Calu3 (cell line): ENCODE measurements at regions not wholly inside any gene's neighbourhood (a gene's known extent, or its start where the extent isn't known, plus 50 kb on each side); places are given as distances from the start of the nearest gene placed in this dataset.

ENCODE experiments used
- BruUV-seq: library from RNA; stranded (reverse); fragments of 400-500 nt; replicated peaks from 2 replicates; lab custom pipeline; 2021; lab: Mats Ljungman, UMichigan
- CTCF ChIA-PET: fragments of 300-600 bp; sonication (Branson Sonifier 250); formaldehyde crosslinking; loops from one replicate; lab custom pipeline; 2022; ENCODE audit warnings: antibody characterized with exemption; lab: Charles Lee
- DNase-seq: peaks from one replicate; pipeline ENCODE4 v3.0.0; 2022
- H3K27ac Mint-ChIP-seq: one replicate; pipeline ENCODE4 v1.8.0; 2022; ENCODE audit warnings: mixed read lengths; ENCODE audit not compliant: unreplicated experiment
- H3K27me3 Mint-ChIP-seq: one replicate; pipeline ENCODE4 v1.8.0; 2022; ENCODE audit warnings: mixed read lengths; ENCODE audit not compliant: unreplicated experiment
- H3K36me3 Mint-ChIP-seq: one replicate; pipeline ENCODE4 v1.8.0; 2022; ENCODE audit warnings: mild to moderate bottlenecking, moderate library complexity, mixed read lengths; ENCODE audit not compliant: insufficient read depth, unreplicated experiment
- H3K4me1 Mint-ChIP-seq: one replicate; pipeline ENCODE4 v1.8.0; 2022; ENCODE audit warnings: mild to moderate bottlenecking, low read depth, mixed read lengths; ENCODE audit not compliant: unreplicated experiment
- H3K4me3 Mint-ChIP-seq: one replicate; pipeline ENCODE4 v1.8.0; 2022; ENCODE audit warnings: mild to moderate bottlenecking, low read depth, moderate library complexity, mixed read lengths; ENCODE audit not compliant: unreplicated experiment
- H3K9me3 Mint-ChIP-seq: one replicate; pipeline ENCODE4 v1.8.0; 2022; ENCODE audit warnings: low read depth, mixed read lengths; ENCODE audit not compliant: unreplicated experiment
- intact Hi-C: fragments of 100-400 bp; cut with micrococcal nuclease; formaldehyde crosslinking; loops from one replicate; pipeline ENCODE4 v1.10.0; 2022; ENCODE audit not compliant: unreplicated experiment
- TF ChIP-seq, protein P1 (sequence below): fragments of 200-600 bp; IDR thresholded peaks from one replicate; pipeline ENCODE4 v1.8.0; 2022; ENCODE audit warnings: antibody characterized with exemption; ENCODE audit not compliant: unreplicated experiment

DNA sequence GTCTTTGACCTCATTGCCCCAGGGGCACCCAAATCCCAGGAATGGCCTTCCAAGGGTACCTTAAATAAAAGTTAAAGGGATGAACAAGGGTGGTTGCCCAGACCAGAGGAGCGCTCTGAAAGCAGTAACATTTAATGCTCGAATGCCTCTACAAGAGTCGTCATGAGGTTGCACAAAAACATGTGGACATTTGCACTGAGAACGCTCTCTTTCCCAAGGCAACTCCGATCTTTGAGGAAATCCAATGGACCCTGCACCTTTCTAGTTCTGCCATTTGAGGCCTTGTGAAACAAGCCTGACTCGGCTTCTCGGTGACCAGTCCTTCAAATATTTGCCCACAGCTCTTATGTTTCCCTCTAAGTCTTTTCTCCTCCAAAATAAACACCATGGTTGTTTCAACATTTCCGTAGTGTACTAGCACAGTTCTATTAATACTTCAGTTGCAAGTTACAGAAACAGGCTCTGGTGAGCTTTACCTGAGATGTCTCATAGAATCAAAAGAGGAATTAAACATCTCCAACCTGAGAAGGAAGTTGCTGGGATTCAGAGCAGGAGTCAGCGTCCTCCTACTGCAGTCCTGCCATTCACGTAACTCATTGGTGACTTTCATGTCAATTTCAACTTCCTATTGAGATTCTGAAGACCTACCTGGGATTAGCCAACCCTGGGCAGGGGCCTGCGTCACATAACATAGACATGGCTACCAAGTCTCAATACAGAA, 168.8 kb upstream of the RAI14 start:
- TF ChIP-seq, protein P1, sequence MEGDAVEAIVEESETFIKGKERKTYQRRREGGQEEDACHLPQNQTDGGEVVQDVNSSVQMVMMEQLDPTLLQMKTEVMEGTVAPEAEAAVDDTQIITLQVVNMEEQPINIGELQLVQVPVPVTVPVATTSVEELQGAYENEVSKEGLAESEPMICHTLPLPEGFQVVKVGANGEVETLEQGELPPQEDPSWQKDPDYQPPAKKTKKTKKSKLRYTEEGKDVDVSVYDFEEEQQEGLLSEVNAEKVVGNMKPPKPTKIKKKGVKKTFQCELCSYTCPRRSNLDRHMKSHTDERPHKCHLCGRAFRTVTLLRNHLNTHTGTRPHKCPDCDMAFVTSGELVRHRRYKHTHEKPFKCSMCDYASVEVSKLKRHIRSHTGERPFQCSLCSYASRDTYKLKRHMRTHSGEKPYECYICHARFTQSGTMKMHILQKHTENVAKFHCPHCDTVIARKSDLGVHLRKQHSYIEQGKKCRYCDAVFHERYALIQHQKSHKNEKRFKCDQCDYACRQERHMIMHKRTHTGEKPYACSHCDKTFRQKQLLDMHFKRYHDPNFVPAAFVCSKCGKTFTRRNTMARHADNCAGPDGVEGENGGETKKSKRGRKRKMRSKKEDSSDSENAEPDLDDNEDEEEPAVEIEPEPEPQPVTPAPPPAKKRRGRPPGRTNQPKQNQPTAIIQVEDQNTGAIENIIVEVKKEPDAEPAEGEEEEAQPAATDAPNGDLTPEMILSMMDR: no peak
- Mint-ChIP-seq H3K27me3 (no peaks in the 10 kb centered on the region), H3K4me1 (peaks cover 32% of the 10 kb centered on the region), H3K9me3 (no peaks in the 10 kb centered on the region), H3K4me3 (no peak overlapping the region), H3K27ac (no peak overlapping the region), H3K36me3 (no peaks in the 10 kb centered on the region)
- no TSS peak for BruUV-seq
- DNase-seq: peak; percentile 15
- CTCF ChIA-PET: interaction anchor here (0.5 to 1.6 kb wide), 4 partner anchors 13 to 516 kb away, joined by 3 to 6 read pairs (median 4); no protein-coding TSS in a partner anchor
- intact Hi-C loops: loop anchor here (1.0 to 5.0 kb wide), 3 partner anchors 21 to 515 kb away; no protein-coding TSS in a partner anchor

DNA sequence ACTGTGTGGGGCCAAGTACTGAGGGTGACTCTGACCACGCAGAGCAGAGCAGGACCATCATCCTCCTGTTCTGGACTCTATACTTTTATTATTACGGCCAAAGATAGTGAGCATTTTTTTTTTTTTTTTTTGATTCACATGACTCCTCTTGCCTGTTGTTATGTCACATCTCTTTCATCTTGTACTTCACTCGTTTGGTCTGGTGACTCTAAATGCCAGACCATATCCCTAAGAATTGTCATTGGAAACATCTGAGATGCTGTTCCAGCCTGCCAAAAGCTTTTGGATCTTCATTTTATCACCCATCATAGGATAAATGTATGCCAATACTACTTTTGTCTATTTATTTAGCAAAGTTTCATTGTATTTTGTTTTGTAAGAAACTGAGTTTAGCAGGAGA, 168.2 kb upstream of the RAI14 start:
- H3K27me3 Mint-ChIP-seq: no peaks in the 10 kb centered on the region
- TF ChIP-seq, protein P1: no peak
- CTCF ChIA-PET: no interaction called here
- intact Hi-C loops: loop anchor here (1.0 to 5.0 kb wide), 3 partner anchors 20 to 514 kb away; no protein-coding TSS in a partner anchor
- no TSS peak for BruUV-seq
- no peak overlapping the region for H3K4me3 Mint-ChIP-seq
- H3K36me3 Mint-ChIP-seq: no peaks in the 10 kb centered on the region
- H3K9me3 Mint-ChIP-seq: no peaks in the 10 kb centered on the region
- DNase-seq: no peak
- peaks cover 32% of the 10 kb centered on the region for H3K4me1 Mint-ChIP-seq
- no peak overlapping the region for H3K27ac Mint-ChIP-seq

DNA sequence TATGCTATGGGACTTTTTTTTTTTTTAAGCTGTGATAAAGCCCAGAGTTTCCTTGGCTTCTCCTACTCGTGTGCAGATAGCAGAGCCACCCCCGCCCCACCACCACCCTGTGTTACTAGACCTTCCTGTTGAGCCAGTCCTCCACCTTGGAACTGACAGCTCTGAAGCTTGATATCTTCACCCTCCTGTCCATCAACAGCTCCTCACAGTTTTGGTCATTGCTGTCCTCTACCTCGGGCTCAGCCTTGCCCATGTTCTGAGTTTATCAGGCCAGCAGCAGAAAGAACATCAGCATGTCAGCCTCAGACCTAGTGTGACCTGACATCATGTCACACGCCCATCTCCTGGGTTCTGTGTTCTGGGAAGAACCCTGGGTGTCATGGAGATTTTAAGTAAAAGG, 167.1 kb upstream of the RAI14 start:
- no peak for DNase-seq
- CTCF ChIA-PET: interaction anchor here (0.6 kb wide), 1 partner anchor 149 kb away, joined by 3 read pairs; no protein-coding TSS in a partner anchor
- Mint-ChIP-seq H3K27ac (no peak overlapping the region), H3K27me3 (no peaks in the 10 kb centered on the region), H3K4me1 (peaks cover 32% of the 10 kb centered on the region), H3K36me3 (no peaks in the 10 kb centered on the region), H3K4me3 (no peak overlapping the region), H3K9me3 (no peaks in the 10 kb centered on the region)
- no TSS peak for BruUV-seq
- TF ChIP-seq, protein P1: no peak
- intact Hi-C loops: loop anchor here (5.0 kb wide), 2 partner anchors 33 to 513 kb away; no protein-coding TSS in a partner anchor

DNA sequence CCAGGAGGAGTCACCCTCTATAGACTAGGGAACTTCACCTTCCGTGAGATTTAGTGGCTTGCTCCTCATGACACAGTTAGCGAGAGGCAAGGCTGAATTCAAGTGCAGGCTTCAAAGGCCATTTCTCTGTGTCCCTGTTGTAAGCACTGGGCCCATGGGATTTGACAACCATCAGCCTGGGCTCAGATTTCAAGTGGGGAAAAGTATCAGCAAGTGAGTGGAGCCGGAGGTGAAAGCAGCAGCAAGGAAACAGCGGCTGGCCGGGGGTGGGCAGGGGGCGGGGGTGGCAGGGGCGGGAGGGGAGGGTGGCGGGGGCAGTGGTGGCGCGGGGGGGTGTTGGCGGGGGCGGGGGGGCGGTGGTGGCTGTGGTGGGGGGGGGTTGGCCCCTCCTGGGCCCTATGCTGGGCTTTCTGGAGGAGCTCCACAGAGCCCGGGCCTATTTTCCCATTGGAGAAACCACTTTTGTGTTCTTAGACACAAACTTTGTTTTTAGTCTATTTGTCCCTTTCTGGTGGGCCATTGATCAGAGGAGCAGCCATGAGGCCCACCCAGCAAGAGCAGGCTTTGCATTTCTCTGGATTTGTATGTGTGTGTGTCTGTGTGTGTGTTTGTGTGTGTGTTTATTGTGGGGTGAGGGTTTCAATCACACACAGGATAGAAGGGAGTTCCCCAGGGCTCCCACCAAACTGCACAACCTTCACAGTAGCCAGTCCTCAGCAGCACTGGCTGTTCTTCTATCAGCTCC, 165.4 kb upstream of the RAI14 start:
- Mint-ChIP-seq H3K36me3 (no peaks in the 10 kb centered on the region), H3K27me3 (no peaks in the 10 kb centered on the region), H3K27ac (no peak overlapping the region), H3K4me1 (peaks cover 32% of the 10 kb centered on the region), H3K9me3 (no peaks in the 10 kb centered on the region), H3K4me3 (no peak overlapping the region)
- intact Hi-C loops: no loop called here
- CTCF ChIA-PET: no interaction called here
- TF ChIP-seq, protein P1: no peak
- no peak for DNase-seq
- no TSS peak for BruUV-seq
